ENCODE measurements at regions not wholly inside any gene's neighbourhood (a gene's known extent, or its start where the extent isn't known, plus 50 kb on each side); places are given as distances from the start of the nearest gene placed in this dataset.
"Not testable (repeated sequence)": the region's sequence is repeated elsewhere in the genome, so short reads cannot be mapped to it uniquely, and the experiment has no call there.

DNA sequence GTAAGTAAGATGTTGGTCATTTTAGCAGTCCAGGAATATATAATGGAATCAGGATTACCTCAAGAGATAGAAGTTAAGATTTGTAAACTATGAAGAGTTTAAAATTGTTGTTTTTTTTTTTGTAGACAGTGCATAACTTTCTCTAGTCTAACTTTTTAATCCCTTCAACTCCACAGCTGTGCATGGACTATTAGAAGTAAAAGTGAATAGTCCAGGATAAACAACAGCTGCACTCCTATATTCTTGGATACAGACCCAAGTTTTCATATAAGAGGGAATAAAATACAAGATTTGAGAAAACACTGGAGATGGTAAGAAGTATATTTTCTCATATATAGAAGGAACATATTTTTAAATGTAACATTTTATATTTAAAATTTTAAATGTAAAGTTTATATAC is 1509.9 kb downstream of the SLITRK5 start:
- DNase-seq, result no peak
- peaks cover 7 to 9% of the 10 kb centered on the region in 2 donors for H3K9me3 Mint-ChIP-seq
- no peak overlapping the region for H3K4me3 Mint-ChIP-seq
- no peak overlapping the region for H3K27ac Mint-ChIP-seq
- no peaks in the 10 kb centered on the region for H3K4me1 Mint-ChIP-seq (ENCODE audit: low read depth)
- H3K36me3 Mint-ChIP-seq (ENCODE audit: insufficient read depth in 2 of 2), result no peaks in the 10 kb centered on the region
- ATAC-seq (replicated peaks in 1 of 2), result no peak
- no peaks in the 10 kb centered on the region for H3K27me3 Mint-ChIP-seq (ENCODE audit: low read depth)

DNA sequence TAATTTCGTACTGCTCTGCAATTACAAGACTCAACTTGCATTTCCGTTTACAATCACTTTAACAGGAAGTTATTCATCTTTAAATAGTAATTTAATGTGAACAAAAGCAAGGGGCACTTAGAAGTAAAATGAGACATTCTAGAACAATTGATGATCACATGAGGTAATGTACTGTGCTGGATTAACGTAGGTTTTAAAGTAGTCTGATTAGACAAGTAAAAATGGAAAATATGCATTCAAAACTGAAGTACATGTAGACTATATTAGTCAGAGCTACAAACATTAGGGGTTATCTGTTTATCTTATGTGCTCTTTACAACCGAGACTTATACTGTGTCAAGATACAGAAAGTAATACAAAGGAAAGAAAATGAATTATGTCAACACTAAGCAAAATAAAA is 1528.0 kb downstream of the SLITRK5 start:
- DNase-seq (no peak), ATAC-seq (replicated peaks in 1 of 2) (no peak)
- H3K4me3 Mint-ChIP-seq, result no peak overlapping the region
- peaks cover 0 to 2% of the 10 kb centered on the region in 2 donors for H3K36me3 Mint-ChIP-seq (ENCODE audit: insufficient read depth in 2 of 2)
- H3K4me1 Mint-ChIP-seq (ENCODE audit: low read depth), result no peaks in the 10 kb centered on the region
- H3K9me3 Mint-ChIP-seq, result peaks cover 6 to 13% of the 10 kb centered on the region in 2 donors
- no peak overlapping the region for H3K27ac Mint-ChIP-seq
- no peaks in the 10 kb centered on the region for H3K27me3 Mint-ChIP-seq (ENCODE audit: low read depth)

DNA sequence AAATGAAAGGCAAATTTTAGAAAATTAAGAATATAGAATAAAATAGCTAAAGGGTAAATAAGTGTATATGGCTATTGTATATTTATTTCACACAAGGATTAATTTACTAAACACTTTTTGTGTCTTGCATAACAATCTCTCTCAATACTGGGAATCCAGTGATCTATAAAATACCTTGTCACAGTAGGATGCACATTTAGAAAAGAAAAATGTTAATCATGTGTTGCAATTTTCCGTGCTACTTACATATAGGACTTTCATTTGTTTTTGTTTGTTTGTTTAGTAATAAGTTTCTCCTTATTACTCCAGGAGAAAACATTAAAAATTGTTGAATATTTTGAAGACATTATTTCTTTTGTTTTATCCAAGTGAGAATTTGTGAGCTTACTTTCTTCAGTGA is 1533.3 kb downstream of the SLITRK5 start:
- no peak overlapping the region for H3K27ac Mint-ChIP-seq
- no peak for DNase-seq
- no peak overlapping the region for H3K4me3 Mint-ChIP-seq
- no peaks in the 10 kb centered on the region for H3K27me3 Mint-ChIP-seq (ENCODE audit: low read depth)
- no peaks in the 10 kb centered on the region for H3K4me1 Mint-ChIP-seq (ENCODE audit: low read depth)
- H3K36me3 Mint-ChIP-seq (ENCODE audit: insufficient read depth in 2 of 2), result peaks cover 0 to 2% of the 10 kb centered on the region in 2 donors
- ATAC-seq (replicated peaks in 1 of 2), result no peak
- peaks cover 0 to 10% of the 10 kb centered on the region in 2 donors for H3K9me3 Mint-ChIP-seq

DNA sequence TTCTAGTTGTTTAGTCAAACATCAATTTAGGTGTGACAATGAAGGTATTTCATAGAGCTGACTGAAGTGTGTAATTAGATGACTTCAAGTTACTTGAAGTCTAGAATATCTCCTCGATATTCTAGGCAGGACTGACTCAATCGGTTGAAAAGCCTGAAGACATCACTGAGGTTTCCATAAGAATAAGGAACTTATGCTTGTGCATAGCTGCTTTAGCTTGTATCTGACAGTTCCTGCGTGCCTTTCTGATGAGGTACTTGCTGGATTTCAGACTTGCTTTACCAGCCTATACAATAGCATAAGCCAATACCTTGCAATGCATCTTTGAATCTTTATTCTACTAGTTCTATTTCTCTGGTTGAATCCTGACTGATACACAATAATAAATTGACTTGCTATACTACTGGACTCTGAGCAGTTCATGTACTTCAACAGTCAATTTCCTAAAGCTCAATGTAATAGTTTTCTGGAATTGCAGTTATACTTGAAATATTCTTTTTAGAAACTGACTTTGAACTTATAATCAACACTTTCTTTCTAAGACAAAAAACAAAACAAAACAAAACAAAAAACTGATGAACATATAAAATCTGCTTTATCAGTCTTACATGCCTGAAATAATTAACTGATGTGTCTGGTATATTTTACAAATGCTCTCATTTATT is 1534.8 kb downstream of the SLITRK5 start:
- Mint-ChIP-seq H3K36me3 (ENCODE audit: insufficient read depth in 2 of 2) (peaks cover 0 to 2% of the 10 kb centered on the region in 2 donors), H3K4me1 (ENCODE audit: low read depth) (no peaks in the 10 kb centered on the region), H3K4me3 (no peak overlapping the region), H3K27ac (no peak overlapping the region), H3K9me3 (peaks cover 0 to 8% of the 10 kb centered on the region in 2 donors), H3K27me3 (ENCODE audit: low read depth) (no peaks in the 10 kb centered on the region)
- DNase-seq (no peak), ATAC-seq (replicated peaks in 1 of 2) (no peak)

DNA sequence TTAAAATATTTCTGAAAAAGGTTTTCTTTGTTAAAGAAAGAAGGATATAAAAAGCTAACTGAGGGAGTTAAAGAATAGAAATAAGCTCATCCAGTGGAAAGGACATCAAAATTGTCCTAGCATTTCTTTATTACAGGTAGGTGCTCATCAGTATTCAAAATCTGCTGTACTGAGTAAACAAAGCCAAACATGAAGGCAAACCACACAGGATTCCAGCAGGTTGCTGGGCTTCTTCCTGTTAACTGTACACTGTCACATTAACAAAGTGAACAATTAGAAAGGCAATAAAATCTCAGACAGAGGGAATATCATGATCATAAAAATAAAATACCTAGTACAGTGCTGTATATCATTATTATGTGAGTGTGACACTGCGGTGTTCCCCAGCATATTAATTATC is 1541.0 kb downstream of the SLITRK5 start:
- H3K4me3 Mint-ChIP-seq, result no peak overlapping the region
- H3K27me3 Mint-ChIP-seq (ENCODE audit: low read depth), result no peaks in the 10 kb centered on the region
- H3K9me3 Mint-ChIP-seq, result peaks cover 0 to 3% of the 10 kb centered on the region in 2 donors
- ATAC-seq (replicated peaks in 1 of 2) (no peak), DNase-seq (no peak)
- no peaks in the 10 kb centered on the region for H3K4me1 Mint-ChIP-seq (ENCODE audit: low read depth)
- H3K36me3 Mint-ChIP-seq (ENCODE audit: insufficient read depth in 2 of 2), result no peaks in the 10 kb centered on the region
- H3K27ac Mint-ChIP-seq, result no peak overlapping the region

DNA sequence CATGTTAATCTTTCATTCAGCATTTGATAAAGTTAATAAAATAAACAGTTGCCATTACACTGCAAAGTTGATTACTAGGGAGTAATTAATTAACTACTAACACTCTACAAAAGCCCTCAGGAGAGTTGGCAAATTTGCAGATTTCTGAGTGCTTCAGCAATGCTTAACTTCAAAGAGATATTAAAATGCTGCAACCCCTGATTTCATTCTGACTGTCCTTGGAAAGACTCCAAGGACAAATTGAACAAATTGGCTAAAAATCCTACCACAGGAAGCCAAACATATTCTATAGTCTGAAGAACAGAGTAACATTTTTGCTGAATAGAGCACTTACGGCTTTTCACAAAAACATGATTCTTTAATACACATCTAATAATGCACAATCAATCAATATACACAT is 1543.0 kb downstream of the SLITRK5 start:
- ATAC-seq (replicated peaks in 1 of 2), result no peak
- no peak for DNase-seq
- no peaks in the 10 kb centered on the region for H3K9me3 Mint-ChIP-seq
- no peaks in the 10 kb centered on the region for H3K27me3 Mint-ChIP-seq (ENCODE audit: low read depth)
- H3K27ac Mint-ChIP-seq, result no peak overlapping the region
- no peaks in the 10 kb centered on the region for H3K4me1 Mint-ChIP-seq (ENCODE audit: low read depth)
- H3K36me3 Mint-ChIP-seq (ENCODE audit: insufficient read depth in 2 of 2), result no peaks in the 10 kb centered on the region
- H3K4me3 Mint-ChIP-seq, result no peak overlapping the region

DNA sequence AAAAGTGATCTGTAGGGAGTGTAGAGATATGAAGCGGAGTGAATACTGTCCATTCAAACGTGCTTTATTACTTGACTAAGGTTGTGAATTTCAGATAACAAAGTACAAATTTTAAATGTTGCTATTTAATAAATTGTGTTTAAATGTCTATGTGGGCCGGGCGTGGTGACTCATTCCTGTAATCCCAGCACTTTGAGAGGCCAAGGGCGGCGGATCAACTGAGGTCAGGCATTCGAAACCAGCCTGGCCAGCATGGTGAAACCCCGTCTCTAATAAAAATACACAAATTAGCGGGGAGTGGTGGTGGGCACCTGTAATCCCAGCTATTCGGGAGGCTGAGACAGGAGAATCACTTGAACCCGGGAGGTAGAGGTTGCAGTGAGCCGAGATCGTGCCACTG is 1544.1 kb downstream of the SLITRK5 start:
- not testable (repeated sequence) for DNase-seq; H3K27me3 Mint-ChIP-seq (ENCODE audit: low read depth); H3K36me3 Mint-ChIP-seq (ENCODE audit: insufficient read depth in 2 of 2); ATAC-seq (replicated peaks in 1 of 2); H3K4me3 Mint-ChIP-seq; H3K9me3 Mint-ChIP-seq; H3K4me1 Mint-ChIP-seq (ENCODE audit: low read depth); H3K27ac Mint-ChIP-seq

DNA sequence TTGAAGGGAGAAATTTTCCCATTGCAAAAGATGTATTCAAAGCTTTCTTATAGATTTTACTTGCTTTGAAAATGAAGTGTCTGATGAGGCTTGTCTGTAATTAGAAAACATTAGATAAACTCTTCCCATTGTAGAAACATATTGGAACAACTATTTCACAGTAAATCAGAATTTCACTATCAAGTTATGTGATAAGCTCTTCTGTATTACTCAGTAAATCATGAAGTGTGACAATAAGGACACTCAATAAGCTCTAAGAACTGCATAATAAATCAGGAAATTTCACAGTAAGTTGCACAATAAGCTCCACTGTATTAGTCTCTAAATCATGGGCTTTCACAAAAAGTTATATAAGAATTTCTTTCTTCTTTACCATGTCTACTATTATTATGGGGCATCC is 1546.6 kb downstream of the SLITRK5 start:
- Mint-ChIP-seq H3K27ac (no peak overlapping the region), H3K27me3 (ENCODE audit: low read depth) (no peaks in the 10 kb centered on the region), H3K36me3 (ENCODE audit: insufficient read depth in 2 of 2) (peaks cover 0 to 2% of the 10 kb centered on the region in 2 donors), H3K4me3 (no peak overlapping the region), H3K9me3 (peaks cover 0 to 9% of the 10 kb centered on the region in 2 donors), H3K4me1 (ENCODE audit: low read depth) (no peaks in the 10 kb centered on the region)
- DNase-seq (no peak), ATAC-seq (replicated peaks in 1 of 2) (no peak)

DNA sequence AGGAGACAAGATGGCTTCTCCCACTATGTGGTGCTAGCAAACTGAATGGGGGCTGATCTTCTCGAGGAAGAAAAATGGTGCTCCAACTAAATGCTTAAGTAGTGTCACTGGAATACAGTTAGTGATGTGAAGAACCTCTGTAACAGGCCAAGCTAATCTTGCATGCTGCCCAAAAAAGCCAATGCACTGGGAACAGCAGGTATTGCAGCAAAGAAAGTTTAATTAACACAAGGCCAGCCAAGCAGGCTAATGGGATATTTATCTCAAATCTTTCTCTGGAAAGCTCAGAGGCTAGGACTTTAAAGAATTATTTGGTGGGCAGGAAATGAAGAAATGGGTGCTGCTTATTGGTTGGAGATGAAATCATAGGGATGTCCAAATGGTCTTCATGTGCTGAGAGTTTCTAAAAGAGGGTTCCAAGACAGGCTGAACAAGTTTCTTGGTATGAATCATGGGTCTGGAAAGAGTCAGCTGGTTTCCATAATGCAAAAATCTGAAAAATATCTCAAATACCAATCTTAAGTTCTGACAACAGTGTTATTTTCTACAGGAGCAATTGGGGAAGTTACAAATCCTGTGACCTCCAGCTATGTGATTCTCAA is 1550.5 kb downstream of the SLITRK5 start:
- DNase-seq, result no peak
- no peak overlapping the region for H3K4me3 Mint-ChIP-seq
- no peaks in the 10 kb centered on the region for H3K27me3 Mint-ChIP-seq (ENCODE audit: low read depth)
- ATAC-seq (replicated peaks in 1 of 2), result no peak
- peaks cover 0 to 2% of the 10 kb centered on the region in 2 donors for H3K36me3 Mint-ChIP-seq (ENCODE audit: insufficient read depth in 2 of 2)
- no peak overlapping the region for H3K27ac Mint-ChIP-seq
- no peaks in the 10 kb centered on the region for H3K4me1 Mint-ChIP-seq (ENCODE audit: low read depth)
- H3K9me3 Mint-ChIP-seq, result peaks cover 3 to 14% of the 10 kb centered on the region in 2 donors

DNA sequence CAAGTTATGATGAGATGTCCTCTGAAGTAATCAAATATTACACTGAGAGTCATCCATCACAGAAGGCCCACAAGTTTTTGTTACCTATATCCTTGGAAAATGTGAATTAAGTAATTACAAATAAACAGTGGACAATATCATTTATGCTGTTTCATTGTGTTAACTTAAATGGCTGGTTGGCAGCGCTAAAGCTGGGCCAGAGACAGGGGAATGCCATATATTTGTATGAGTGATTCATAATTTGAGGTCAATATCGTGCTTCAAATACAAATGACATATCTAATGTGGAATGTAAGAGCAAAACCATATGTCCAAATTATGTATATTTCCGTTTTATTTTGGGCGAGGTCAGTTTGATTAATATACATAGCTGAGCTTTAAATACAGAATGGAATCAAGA is 1556.2 kb downstream of the SLITRK5 start:
- no peak for DNase-seq
- Mint-ChIP-seq H3K36me3 (ENCODE audit: insufficient read depth in 2 of 2) (no peaks in the 10 kb centered on the region), H3K9me3 (peaks cover 4 to 8% of the 10 kb centered on the region in 2 donors), H3K4me3 (no peak overlapping the region), H3K27ac (no peak overlapping the region), H3K4me1 (ENCODE audit: low read depth) (no peaks in the 10 kb centered on the region), H3K27me3 (ENCODE audit: low read depth) (no peaks in the 10 kb centered on the region)
- ATAC-seq (replicated peaks in 1 of 2), result no peak

DNA sequence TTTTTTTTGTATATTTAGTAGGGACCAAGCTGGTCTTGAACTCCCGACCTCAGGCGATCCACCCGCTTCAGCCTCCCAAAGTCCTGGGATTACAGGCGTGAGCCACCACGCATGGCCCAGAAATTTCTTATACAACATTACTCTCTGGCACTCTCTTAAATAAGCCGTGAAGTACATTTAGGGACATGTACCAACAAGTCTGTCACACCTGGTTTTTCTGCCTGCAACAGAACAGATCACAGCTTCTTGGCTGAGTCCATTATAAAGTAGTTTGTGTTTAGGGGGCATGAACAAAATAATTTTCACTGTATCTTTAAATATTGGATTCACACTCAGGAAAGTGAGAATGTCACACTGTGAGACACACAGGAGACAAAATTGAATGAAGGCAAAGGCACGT is 1567.3 kb downstream of the SLITRK5 start:
- Mint-ChIP-seq H3K9me3 (peaks cover 3 to 9% of the 10 kb centered on the region in 2 donors), H3K4me3 (no peak overlapping the region), H3K27ac (no peak overlapping the region), H3K4me1 (ENCODE audit: low read depth) (no peaks in the 10 kb centered on the region), H3K27me3 (ENCODE audit: low read depth) (no peaks in the 10 kb centered on the region), H3K36me3 (ENCODE audit: insufficient read depth in 2 of 2) (no peaks in the 10 kb centered on the region)
- DNase-seq, result no peak
- ATAC-seq (replicated peaks in 1 of 2), result no peak

DNA sequence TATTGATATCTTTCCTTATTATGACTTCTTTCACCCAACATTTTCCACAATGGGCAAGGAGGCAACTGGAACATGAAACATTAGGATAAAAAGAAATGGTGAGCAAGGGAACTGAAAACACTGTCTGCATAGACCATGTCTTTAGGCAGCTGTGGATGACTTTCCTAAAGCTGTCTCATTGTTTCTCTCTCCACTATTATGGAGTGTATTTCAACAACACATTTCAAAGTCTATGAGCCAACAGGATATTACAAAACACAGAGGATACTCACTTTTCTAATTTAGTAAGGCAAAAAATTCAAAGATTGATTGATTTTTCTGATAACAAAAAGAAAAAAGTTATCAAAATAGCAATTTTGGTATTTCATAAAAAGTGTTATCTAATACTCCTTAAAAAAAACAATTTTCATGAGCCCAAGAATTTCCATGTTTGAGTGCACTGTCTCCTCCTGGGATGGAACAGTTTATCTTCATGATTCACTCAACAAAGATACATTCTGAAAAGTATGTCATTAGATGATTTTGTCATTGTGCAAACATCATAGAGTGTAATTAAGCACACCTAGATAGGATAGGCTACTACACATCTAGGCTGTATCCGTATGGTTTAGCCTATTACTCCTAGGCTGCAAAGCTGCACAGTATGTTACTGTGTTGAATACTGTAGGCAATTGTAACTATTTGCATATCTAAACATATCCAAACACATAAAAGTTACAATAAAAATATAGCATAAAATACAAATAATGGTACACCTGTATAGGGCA is 1568.4 kb downstream of the SLITRK5 start:
- ATAC-seq (replicated peaks in 1 of 2) (no peak), DNase-seq (no peak)
- H3K27me3 Mint-ChIP-seq (ENCODE audit: low read depth), result no peaks in the 10 kb centered on the region
- H3K27ac Mint-ChIP-seq, result no peak overlapping the region
- H3K9me3 Mint-ChIP-seq, result peaks cover 5 to 9% of the 10 kb centered on the region in 2 donors
- no peaks in the 10 kb centered on the region for H3K4me1 Mint-ChIP-seq (ENCODE audit: low read depth)
- no peak overlapping the region for H3K4me3 Mint-ChIP-seq
- no peaks in the 10 kb centered on the region for H3K36me3 Mint-ChIP-seq (ENCODE audit: insufficient read depth in 2 of 2)

DNA sequence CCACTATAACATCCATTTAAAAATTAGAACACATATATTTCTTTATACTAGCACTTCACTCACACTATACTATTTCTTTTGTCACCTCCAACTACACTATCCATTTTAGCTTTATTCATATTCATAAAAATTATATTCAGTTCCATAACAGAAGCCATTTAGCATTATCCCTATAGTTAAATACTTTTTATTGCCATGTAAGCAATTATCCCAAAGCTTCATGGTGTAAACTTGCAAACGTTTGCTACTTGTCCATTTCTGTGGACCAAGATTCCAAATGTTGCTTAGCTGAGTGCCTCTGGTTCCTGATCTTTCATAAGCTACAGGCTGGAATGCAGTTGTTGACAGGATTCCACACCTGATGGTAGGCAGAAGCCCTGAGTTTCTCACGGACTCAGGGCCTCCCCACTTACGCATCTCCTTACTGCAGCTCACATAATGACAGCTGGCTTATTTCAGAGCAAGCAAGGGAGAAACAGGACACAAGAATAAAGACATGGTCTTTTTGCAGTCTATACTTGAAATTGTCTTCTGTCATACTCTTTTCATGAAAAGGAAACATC is 1584.8 kb downstream of the SLITRK5 start:
- H3K27me3 Mint-ChIP-seq (ENCODE audit: low read depth), result no peaks in the 10 kb centered on the region
- H3K27ac Mint-ChIP-seq, result no peak overlapping the region
- no peaks in the 10 kb centered on the region for H3K4me1 Mint-ChIP-seq (ENCODE audit: low read depth)
- ATAC-seq (replicated peaks in 1 of 2) (no peak), DNase-seq (no peak)
- peaks cover 0 to 2% of the 10 kb centered on the region in 2 donors for H3K36me3 Mint-ChIP-seq (ENCODE audit: insufficient read depth in 2 of 2)
- H3K4me3 Mint-ChIP-seq, result no peak overlapping the region
- peaks cover 8 to 17% of the 10 kb centered on the region in 2 donors for H3K9me3 Mint-ChIP-seq
